Stimulated activated naive CD8-positive, alpha-beta T cell treated with anti-CD3 and anti-CD28 coated beads, Interleukin-15, amount 100 ng/mL, for 72 hours (primary cell): ENCODE measurements at regions not wholly inside any gene's neighbourhood (a gene's known extent, or its start where the extent isn't known, plus 50 kb on each side); places are given as distances from the start of the nearest gene placed in this dataset.
"Not testable (repeated sequence)": the region's sequence is repeated elsewhere in the genome, so short reads cannot be mapped to it uniquely, and the experiment has no call there.

Experiments used
- ATAC-seq: fragments of 150-1000 bp; cut with Tn5 transposase; 2 replicates; pipeline ENCODE4 v1.10.0; 2021; ENCODE audit warnings: mild to moderate bottlenecking, moderate library complexity
- DNase-seq, 2 donors: peaks; one replicate each; pipeline ENCODE4 v3.0.0; 2021 to 2022
- H3K27ac Mint-ChIP-seq, 2 donors: one replicate each; pipeline ENCODE4 v1.8.0; 2022; ENCODE audit warnings: mild to moderate bottlenecking in 2 of 2, mixed read lengths in 2 of 2, moderate library complexity in 2 of 2
- H3K27me3 Mint-ChIP-seq: one replicate; pipeline ENCODE4 v1.8.0; 2022; ENCODE audit warnings: mixed read lengths
- H3K4me1 Mint-ChIP-seq: one replicate; pipeline ENCODE4 v1.8.0; 2022; ENCODE audit warnings: mild to moderate bottlenecking, mixed read lengths
- H3K4me3 Mint-ChIP-seq, 2 donors: one replicate each; pipeline ENCODE4 v1.8.0; 2022; ENCODE audit warnings: mild to moderate bottlenecking in 2 of 2, mixed read lengths in 2 of 2, moderate library complexity in 1 of 2
- H3K9me3 Mint-ChIP-seq, 2 donors: one replicate each; pipeline ENCODE4 v1.8.0; 2022; ENCODE audit warnings: mixed read lengths in 2 of 2

DNA sequence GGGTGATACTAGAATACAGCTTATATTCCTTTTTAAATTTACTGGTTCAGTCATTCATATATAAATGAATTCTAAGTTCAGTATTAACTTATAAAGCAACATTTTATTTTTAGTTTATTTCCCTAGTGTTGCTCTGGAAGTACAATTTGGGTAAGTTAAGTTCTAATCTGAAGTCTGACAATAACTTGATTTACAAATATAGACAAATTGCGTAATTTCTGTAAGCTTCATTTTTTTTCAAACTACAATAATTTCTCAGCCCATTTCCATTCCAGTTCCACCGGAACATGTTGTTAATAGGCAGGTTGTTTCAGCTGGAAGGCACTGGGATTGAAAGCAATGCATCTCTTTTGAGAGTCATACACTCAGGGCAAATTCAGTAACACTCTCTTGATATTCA is 2000.7 kb downstream of the OLFM4 start:
- Mint-ChIP-seq H3K27ac (no peak overlapping the region), H3K4me3 (no peak overlapping the region), H3K9me3 (peaks cover 17 to 23% of the 10 kb centered on the region in 2 donors), H3K27me3 (no peaks in the 10 kb centered on the region), H3K4me1 (no peaks in the 10 kb centered on the region)
- ATAC-seq (no peak), DNase-seq (no peak)

DNA sequence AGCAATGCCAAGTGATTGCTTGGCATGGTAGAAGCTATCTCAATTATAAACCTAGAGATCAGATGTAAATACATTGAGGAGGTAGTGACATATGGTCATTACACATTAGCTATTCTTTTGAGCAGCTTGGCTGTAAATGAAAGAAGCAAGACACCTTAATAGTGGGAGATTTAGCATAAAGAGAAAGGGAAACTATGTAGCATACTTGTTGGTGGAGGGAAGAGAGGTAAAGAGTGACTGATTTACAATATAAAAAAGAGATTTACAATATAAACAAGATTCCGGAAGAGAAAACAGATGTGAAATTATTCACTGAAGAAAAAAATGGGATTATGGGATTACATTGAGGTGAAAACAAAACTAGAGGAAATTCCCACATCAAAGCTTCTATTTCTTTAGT is 2009.6 kb downstream of the OLFM4 start:
- H3K27me3 Mint-ChIP-seq, result no peaks in the 10 kb centered on the region
- DNase-seq (no peak), ATAC-seq (no peak)
- H3K27ac Mint-ChIP-seq, result no peak overlapping the region
- H3K4me3 Mint-ChIP-seq, result no peak overlapping the region
- H3K9me3 Mint-ChIP-seq, result peaks cover 14 to 22% of the 10 kb centered on the region in 2 donors
- no peaks in the 10 kb centered on the region for H3K4me1 Mint-ChIP-seq

DNA sequence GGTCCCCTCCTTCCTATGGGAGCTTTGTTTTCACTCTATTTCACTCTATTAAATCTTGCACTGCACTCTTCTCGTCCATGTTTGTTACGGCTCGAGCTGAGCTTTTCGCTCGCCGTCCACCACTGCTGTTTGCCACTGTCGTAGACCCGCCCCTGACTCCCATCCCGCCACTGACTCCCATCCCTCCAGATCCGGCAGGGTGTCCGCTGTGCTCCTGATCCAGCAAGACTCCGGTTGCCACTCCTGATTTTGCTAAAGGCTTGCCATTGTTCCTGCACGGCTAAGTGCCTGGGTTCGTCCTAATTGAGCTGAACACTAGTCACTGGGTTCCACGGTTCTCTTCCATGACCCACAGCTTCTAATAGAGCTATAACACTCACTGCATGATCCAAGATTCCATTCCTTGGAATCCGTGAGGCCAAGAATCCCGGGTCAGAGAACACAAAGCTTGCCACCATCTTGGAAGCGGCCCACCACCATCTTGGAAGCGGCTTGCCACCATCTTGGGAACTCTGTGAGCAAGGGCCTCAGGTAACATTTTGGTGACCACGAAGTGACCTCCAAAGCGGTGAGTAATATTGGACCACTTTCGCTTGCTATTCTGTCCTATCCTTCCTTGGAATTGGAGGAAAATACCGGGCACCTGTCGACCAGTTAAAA is 2025.4 kb downstream of the OLFM4 start:
- not testable (repeated sequence) for H3K4me3 Mint-ChIP-seq, H3K27ac Mint-ChIP-seq, ATAC-seq, DNase-seq, H3K4me1 Mint-ChIP-seq, H3K27me3 Mint-ChIP-seq
- H3K9me3 Mint-ChIP-seq, result peaks cover 28 to 46% of the 10 kb centered on the region in 2 donors

DNA sequence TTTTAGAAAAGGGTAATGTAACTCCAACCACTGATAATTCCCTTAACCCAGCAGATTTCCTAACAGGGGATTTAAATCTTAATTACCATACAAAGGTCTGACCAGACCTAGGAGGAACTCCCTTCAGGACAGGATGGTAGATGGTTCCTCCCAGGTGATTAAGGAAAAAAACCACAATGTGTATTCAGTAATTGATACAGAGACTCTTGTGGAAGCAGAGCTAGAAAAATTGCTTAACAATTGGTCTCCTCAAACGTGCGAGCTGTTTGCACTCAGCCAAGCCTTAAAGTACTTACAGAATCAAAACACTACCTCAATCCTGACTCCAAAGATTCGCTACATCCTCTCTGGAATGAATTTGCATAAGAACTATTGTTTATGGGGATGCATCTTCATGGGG is 2027.1 kb downstream of the OLFM4 start:
- not testable (repeated sequence) for H3K4me3 Mint-ChIP-seq, H3K27ac Mint-ChIP-seq, ATAC-seq, H3K27me3 Mint-ChIP-seq, DNase-seq, H3K4me1 Mint-ChIP-seq
- H3K9me3 Mint-ChIP-seq, result peaks cover 22 to 48% of the 10 kb centered on the region in 2 donors

DNA sequence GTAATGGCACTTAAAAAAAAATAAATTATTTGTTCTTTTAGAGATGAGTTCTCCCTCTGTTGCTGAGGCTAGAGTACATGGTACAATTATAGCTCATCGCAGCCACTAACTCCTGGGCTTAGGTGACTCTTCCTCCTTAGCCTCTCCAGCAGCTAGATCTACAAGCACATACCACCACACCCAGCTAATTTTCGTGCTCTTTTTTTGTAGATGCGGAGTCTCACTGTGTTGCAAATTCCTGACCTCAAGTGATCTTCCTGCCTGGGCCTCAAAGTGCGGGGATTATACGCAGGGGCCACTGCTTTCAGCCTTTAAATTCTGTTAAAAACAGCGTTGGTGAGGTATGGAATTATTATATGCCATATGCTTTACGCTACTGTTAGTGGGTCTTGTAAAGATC is 2034.0 kb downstream of the OLFM4 start:
- Mint-ChIP-seq H3K27me3 (no peaks in the 10 kb centered on the region), H3K9me3 (peaks cover 5 to 25% of the 10 kb centered on the region in 2 donors), H3K4me3 (no peak overlapping the region), H3K4me1 (no peaks in the 10 kb centered on the region), H3K27ac (no peak overlapping the region)
- no peak for ATAC-seq
- DNase-seq, result no peak

DNA sequence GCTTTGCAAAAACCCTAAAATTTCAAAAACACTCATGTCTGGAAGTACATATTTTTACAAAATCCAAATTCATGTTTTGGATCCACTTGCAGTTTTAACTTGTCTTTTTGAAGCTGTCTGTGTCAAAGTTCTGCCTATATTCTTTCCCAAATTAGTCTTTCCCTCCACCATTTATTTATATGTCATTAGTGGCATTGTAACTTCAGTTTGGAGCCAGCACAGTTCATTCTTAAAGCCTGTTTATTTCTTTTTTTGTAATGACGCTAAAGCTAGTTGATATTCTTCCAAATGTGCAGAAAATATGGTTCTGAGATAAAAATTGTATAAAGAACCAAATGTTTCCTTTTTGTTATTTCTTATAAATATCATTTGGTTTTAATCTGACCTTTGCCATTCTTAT is 2039.3 kb downstream of the OLFM4 start:
- Mint-ChIP-seq H3K9me3 (no peaks in the 10 kb centered on the region), H3K4me3 (no peak overlapping the region), H3K4me1 (no peaks in the 10 kb centered on the region), H3K27me3 (no peaks in the 10 kb centered on the region), H3K27ac (no peak overlapping the region)
- ATAC-seq (no peak), DNase-seq (no peak)

DNA sequence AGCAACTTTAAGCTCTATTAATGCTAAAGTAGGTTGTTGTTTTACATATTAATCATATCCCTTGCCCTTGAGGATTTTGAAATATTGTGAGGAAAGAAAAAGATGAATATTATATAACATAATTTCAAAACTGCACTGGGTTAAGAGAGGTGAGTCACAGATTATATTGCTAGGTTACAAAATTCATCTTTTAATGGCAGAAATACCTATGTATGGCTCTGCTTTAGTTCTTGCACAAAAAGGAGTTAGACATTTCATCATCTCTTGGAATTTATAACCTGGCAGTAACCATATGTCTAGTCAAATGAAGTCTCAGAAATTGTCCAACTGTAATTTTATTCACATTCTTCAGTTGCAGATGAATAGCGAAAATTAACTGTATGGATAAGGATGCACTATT is 2041.1 kb downstream of the OLFM4 start:
- Mint-ChIP-seq H3K4me1 (no peaks in the 10 kb centered on the region), H3K27ac (no peak overlapping the region), H3K4me3 (no peak overlapping the region), H3K9me3 (no peaks in the 10 kb centered on the region), H3K27me3 (no peaks in the 10 kb centered on the region)
- DNase-seq (no peak), ATAC-seq (no peak)

DNA sequence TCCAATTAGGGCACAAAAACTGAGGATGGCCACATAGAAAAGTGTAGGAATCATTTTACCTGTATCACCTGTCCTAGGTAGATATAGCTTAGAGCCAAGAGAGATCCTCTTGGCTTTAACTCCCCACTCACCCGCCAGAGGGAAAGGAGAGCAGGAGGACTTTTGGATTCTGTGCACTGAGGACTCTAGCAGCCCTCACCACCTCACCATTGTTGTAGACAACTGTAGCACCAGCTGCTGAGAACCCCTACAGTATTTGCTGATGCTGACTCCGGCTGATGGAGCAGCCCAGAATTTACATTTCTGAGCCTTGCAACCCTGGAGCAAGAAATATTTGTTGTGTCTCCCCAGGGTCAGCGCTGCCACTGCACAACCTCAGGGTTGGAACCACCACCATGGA is 2044.4 kb downstream of the OLFM4 start:
- Mint-ChIP-seq H3K9me3 (no peaks in the 10 kb centered on the region), H3K27me3 (no peaks in the 10 kb centered on the region), H3K4me3 (no peak overlapping the region), H3K4me1 (no peaks in the 10 kb centered on the region), H3K27ac (no peak overlapping the region)
- DNase-seq (no peak), ATAC-seq (no peak)

DNA sequence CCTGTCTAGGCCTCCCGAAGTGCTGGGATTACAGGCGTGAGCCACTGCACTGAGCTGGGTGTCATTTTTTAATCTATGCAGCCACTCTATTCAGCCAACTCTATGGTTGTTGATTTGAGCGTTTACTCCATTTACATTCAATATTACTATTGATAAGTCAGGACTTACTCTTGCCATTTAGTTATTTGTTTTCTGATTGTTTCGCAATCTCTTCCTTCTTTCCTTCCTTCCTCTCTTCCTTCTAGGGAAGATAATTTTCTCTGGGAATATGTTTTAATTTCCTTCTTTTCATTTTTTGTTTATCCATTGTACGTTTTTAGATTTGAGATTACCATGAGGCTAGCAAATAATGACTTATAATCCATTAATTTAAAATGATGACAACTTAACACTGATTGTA is 2056.0 kb downstream of the OLFM4 start:
- Mint-ChIP-seq H3K27ac (no peak overlapping the region), H3K4me1 (no peaks in the 10 kb centered on the region), H3K27me3 (no peaks in the 10 kb centered on the region), H3K4me3 (no peak overlapping the region), H3K9me3 (peaks cover 0 to 8% of the 10 kb centered on the region in 2 donors)
- no peak for DNase-seq
- no peak for ATAC-seq

DNA sequence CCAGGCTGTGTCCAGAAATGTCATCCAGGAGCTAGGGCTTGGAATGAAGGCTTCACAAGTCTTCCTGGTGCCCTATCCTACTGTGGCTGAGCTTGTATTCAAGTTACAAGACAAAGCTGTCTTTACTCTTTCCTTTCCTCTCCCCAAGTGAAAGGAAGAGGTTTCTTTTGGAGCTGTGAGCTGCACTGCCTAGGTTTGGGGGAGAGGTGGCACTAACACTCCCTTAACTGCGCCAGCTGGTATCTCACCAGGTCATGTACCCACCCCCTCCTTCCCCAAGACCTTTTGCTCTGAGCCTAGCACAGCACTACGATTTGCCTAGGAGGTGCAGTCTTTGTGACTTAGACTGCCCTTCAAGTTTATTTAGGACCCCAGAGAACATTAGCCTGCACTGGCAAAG is 2053.6 kb upstream of the PRR20A start:
- H3K4me1 Mint-ChIP-seq, result no peaks in the 10 kb centered on the region
- H3K4me3 Mint-ChIP-seq, result no peak overlapping the region

DNA sequence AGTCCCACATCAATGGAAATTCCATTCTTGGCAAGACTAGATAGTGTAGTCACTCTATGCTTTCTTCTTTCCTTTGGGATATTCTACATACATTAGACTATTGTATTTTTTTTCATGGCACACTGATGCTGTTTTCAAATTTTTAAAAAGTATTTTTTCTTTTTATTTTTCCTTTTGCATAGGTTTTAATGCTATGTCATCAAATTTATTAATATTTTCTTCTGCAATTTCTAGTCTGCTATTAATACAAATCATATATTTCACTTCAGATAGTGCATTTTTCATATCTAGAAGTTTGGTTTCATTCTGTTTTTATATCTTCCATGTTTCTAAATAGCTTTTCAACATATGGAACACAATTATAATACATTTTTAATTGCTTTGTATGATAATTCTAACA is 2050.1 kb upstream of the PRR20A start:
- no peak overlapping the region for H3K4me3 Mint-ChIP-seq
- no peak for ATAC-seq
- no peak for DNase-seq

More for the DNA sequence above, 2053.6 kb upstream of the PRR20A start:
- H3K9me3 Mint-ChIP-seq, result peaks cover 0 to 4% of the 10 kb centered on the region in 2 donors
- no peak for ATAC-seq
- DNase-seq, result no peak
- H3K27ac Mint-ChIP-seq, result no peak overlapping the region
- no peaks in the 10 kb centered on the region for H3K27me3 Mint-ChIP-seq

DNA sequence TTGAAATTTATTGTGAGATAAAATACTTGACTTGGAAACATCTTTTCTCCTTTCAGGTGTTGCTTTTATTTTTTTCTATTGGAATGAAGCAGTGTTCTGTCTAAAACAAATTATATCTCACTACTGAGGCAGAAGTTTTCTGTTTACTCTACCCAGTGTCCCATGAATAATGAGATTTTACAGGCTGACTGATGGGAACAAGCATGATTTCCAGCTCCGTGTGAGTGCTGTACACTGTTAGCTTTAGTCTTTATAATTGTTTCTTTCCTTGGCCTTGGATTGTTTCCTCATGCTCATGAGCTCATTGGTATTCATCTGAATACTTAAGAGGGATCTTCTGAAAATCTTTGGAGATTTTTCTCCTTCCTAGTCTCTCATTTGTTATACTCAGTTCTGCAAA is 2049.5 kb upstream of the PRR20A start:
- H3K27ac Mint-ChIP-seq, result no peak overlapping the region
- peaks cover 0 to 5% of the 10 kb centered on the region in 2 donors for H3K9me3 Mint-ChIP-seq
- H3K4me1 Mint-ChIP-seq, result no peaks in the 10 kb centered on the region
- DNase-seq, result no peak
- H3K27me3 Mint-ChIP-seq, result no peaks in the 10 kb centered on the region
- H3K4me3 Mint-ChIP-seq, result no peak overlapping the region
- no peak for ATAC-seq

More for the DNA sequence above, 2050.1 kb upstream of the PRR20A start:
- H3K27me3 Mint-ChIP-seq, result no peaks in the 10 kb centered on the region
- no peaks in the 10 kb centered on the region for H3K9me3 Mint-ChIP-seq
- H3K27ac Mint-ChIP-seq, result no peak overlapping the region
- no peaks in the 10 kb centered on the region for H3K4me1 Mint-ChIP-seq

DNA sequence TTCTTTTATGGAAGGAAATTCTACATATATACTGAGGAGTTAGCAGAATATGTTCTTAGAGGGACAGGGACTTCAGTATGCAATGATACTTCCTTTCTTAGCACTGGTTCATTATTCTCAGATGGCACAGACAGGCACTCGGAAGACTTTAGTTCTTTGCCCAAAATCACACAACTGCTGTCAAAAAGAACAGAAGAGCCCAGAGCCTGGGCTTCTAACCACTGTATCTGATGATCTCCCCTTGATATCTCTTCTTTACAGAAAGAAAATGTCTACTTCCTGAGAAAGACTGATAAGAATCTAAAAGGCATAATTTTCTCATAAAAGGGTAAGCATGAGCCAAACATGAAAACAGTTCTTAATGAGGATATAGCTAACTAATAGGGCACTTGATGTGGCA is 2034.2 kb upstream of the PRR20A start:
- no peaks in the 10 kb centered on the region for H3K4me1 Mint-ChIP-seq
- peaks cover 15 to 17% of the 10 kb centered on the region in 2 donors for H3K9me3 Mint-ChIP-seq
- H3K4me3 Mint-ChIP-seq, result no peak overlapping the region
- H3K27me3 Mint-ChIP-seq, result no peaks in the 10 kb centered on the region
- no peak overlapping the region for H3K27ac Mint-ChIP-seq
- no peak for ATAC-seq
- DNase-seq, result no peak

DNA sequence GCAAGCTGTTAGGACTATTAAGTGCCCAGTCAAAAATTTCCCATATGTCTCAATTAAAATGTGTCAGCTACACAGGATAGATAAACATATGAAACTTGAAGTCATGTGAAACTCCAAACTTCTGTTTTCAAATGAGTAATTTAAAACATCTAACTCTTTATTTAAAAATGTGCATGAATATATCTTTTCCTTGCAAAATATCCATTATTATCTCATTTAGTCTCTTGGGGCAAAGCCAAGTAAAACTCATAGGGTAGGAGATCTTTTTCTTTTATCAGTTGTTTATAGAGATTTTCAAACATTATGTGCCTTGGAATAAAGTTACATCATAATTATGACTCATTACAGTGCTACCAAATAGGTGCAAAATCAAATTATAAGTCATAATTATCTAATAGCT is 2020.1 kb upstream of the PRR20A start:
- Mint-ChIP-seq H3K27me3 (no peaks in the 10 kb centered on the region), H3K4me1 (no peaks in the 10 kb centered on the region), H3K9me3 (peaks cover 0 to 18% of the 10 kb centered on the region in 2 donors), H3K4me3 (no peak overlapping the region), H3K27ac (no peak overlapping the region)
- DNase-seq (no peak), ATAC-seq (no peak)

DNA sequence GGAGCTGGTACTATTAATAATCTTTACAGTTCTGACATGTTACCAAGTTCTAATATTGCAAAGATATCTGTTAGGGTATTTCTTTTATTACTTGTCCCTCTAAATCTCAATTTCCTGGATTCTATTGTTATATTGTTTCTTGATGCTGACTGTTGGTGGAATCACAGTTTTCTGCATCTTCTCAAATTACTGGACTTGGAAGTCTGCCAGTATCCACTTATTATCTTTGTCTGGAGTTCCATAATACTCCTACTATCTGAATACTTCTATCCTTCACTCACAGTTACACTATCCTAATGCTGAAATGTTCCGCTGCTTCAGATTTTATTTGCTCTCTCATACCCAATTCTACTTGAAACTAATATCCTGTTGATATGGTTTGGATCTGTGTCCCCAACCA is 1985.7 kb upstream of the PRR20A start:
- ATAC-seq (no peak), DNase-seq (no peak)
- Mint-ChIP-seq H3K27me3 (no peaks in the 10 kb centered on the region), H3K27ac (no peak overlapping the region), H3K4me3 (no peak overlapping the region), H3K9me3 (peaks cover 14 to 42% of the 10 kb centered on the region in 2 donors), H3K4me1 (no peaks in the 10 kb centered on the region)

DNA sequence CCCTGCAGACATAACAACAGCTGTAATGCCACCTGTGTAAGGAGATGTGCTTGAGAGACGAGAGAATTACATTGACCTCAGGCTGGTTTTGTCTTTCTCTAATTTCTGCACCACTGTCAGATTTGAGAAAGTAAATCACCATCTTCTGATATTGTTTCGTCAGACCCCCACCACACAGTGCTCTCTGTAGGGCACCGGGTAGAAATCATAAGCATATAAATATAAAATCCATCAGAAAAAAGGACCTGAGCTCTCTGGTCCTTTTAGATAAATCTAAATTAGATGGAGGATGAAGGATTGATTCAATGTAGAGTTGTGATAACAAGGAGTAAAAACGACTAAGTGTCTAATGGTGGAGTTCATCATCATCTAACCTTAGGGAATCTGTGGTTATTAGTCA is 1981.0 kb upstream of the PRR20A start:
- Mint-ChIP-seq H3K9me3 (peaks cover 10 to 48% of the 10 kb centered on the region in 2 donors), H3K27ac (no peak overlapping the region), H3K4me3 (no peak overlapping the region), H3K27me3 (no peaks in the 10 kb centered on the region), H3K4me1 (no peaks in the 10 kb centered on the region)
- no peak for ATAC-seq
- no peak for DNase-seq

DNA sequence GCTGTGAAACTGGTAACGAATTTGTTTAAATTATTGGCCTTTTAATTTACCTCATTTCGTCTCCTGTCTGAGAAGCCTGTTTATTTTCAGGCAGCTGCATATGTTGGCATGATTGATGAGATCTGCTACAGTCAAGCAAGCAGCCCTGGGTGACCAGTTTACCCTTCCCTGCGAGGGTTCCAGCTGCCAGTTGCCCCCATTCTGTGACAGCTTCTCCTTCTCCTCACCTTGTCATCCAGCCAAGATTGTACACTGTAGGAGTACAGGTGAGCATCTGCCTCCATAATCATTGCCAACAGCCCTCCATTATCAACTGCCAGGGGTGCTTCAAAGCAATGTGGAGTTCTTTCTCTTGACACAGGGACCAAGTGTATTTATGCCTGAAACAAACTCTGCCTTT is 1979.9 kb upstream of the PRR20A start:
- H3K27me3 Mint-ChIP-seq, result no peaks in the 10 kb centered on the region
- no peaks in the 10 kb centered on the region for H3K4me1 Mint-ChIP-seq

More for the DNA sequence above, 1979.9 kb upstream of the PRR20A start:
- Mint-ChIP-seq H3K27ac (no peak overlapping the region), H3K9me3 (peaks cover 6 to 50% of the 10 kb centered on the region in 2 donors), H3K4me3 (no peak overlapping the region)
- no peak for ATAC-seq
- DNase-seq, result no peak
